ENCODE measurements at regions not wholly inside any gene's neighbourhood (a gene's known extent, or its start where the extent isn't known, plus 50 kb on each side); places are given as distances from the start of the nearest gene placed in this dataset.

GRCh38 chr10:130775311-130775710 lies 536.2 kb downstream of the TCERG1L start:
- TF ChIP-seq, protein P1, sequence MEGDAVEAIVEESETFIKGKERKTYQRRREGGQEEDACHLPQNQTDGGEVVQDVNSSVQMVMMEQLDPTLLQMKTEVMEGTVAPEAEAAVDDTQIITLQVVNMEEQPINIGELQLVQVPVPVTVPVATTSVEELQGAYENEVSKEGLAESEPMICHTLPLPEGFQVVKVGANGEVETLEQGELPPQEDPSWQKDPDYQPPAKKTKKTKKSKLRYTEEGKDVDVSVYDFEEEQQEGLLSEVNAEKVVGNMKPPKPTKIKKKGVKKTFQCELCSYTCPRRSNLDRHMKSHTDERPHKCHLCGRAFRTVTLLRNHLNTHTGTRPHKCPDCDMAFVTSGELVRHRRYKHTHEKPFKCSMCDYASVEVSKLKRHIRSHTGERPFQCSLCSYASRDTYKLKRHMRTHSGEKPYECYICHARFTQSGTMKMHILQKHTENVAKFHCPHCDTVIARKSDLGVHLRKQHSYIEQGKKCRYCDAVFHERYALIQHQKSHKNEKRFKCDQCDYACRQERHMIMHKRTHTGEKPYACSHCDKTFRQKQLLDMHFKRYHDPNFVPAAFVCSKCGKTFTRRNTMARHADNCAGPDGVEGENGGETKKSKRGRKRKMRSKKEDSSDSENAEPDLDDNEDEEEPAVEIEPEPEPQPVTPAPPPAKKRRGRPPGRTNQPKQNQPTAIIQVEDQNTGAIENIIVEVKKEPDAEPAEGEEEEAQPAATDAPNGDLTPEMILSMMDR (conservative IDR thresholded peaks at IDR 0.05): no peak
- no peak for TF ChIP-seq ZFX (IDR thresholded peaks at IDR 0.05)
